ENCODE measurements at regions not wholly inside any gene's neighbourhood (a gene's known extent, or its start where the extent isn't known, plus 50 kb on each side); places are given as distances from the start of the nearest gene placed in this dataset.

- no peak for TF ChIP-seq CTCF (IDR thresholded peaks at IDR 0.05; ENCODE audit: borderline replicate concordance, extremely low read depth, insufficient read depth)
- Histone ChIP-seq H3K9me3 (ENCODE audit: control insufficient read depth in 2 of 3, insufficient read depth in 1 of 3, low read length in 3 of 3) (no peaks in the 10 kb centered on the region), H3K9ac (ENCODE audit: low read length in 3 of 3) (no peak overlapping the region), H3K4me3 (ENCODE audit: low read length in 3 of 3) (no peak overlapping the region), H3K27me3 (ENCODE audit: control insufficient read depth, insufficient read depth, low read length) (no peaks in the 10 kb centered on the region), H3K36me3 (ENCODE audit: control insufficient read depth in 2 of 3, insufficient read depth in 3 of 3, low read length in 3 of 3) (no peaks in the 10 kb centered on the region), H3K4me1 (ENCODE audit: control insufficient read depth in 2 of 3, insufficient read depth in 2 of 3, low read depth in 1 of 3, low read length in 3 of 3) (no peaks in the 10 kb centered on the region), H3K27ac (ENCODE audit: low read depth in 2 of 2, low read length in 2 of 2) (no peak overlapping the region)
- intact Hi-C loops (cut with DNase I), result no loop called here
- DNase-seq (no peak), FAIRE-seq (no peak)
These were observed 952.5 kb downstream of the CDH8 start for GRCh38 chr16:61083711-61084110.

GRCh38 chr16:61074324-61074723 lies 961.9 kb downstream of the CDH8 start:
- Histone ChIP-seq H3K9me3 (ENCODE audit: control insufficient read depth in 2 of 3, insufficient read depth in 1 of 3, low read length in 3 of 3) (peaks cover 0 to 4% (median 0%) of the 10 kb centered on the region in 3 donors), H3K9ac (ENCODE audit: low read length in 3 of 3) (no peak overlapping the region), H3K36me3 (ENCODE audit: control insufficient read depth in 2 of 3, insufficient read depth in 3 of 3, low read length in 3 of 3) (no peaks in the 10 kb centered on the region), H3K27me3 (ENCODE audit: control insufficient read depth, insufficient read depth, low read length) (no peaks in the 10 kb centered on the region), H3K4me1 (ENCODE audit: control insufficient read depth in 2 of 3, insufficient read depth in 2 of 3, low read depth in 1 of 3, low read length in 3 of 3) (no peaks in the 10 kb centered on the region), H3K27ac (ENCODE audit: low read depth in 2 of 2, low read length in 2 of 2) (no peak overlapping the region), H3K4me3 (ENCODE audit: low read length in 3 of 3) (no peak overlapping the region)
- DNase-seq (no peak), FAIRE-seq (no peak)
- no peak for TF ChIP-seq CTCF (IDR thresholded peaks at IDR 0.05; ENCODE audit: borderline replicate concordance, extremely low read depth, insufficient read depth)
- intact Hi-C loops (cut with DNase I), result no loop called here

DNA sequence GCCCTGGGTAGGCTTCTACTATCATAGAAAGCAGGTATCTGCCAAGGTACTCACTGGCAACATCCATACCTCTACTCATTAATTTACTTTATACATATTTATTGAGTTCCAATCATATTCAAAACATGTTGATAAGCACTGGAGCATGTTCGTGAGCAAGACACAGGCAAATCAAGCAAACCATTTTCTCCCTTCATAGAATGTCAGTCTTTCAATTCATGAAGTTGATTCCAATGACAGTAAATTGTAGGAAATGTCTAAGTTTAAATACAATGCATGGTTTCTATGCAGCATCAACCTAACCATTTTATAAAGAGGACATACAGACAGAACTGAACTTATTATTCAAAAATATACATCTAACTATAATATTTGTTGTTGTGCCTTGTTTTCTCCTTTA lies 978.6 kb downstream of the CDH8 start:
- intact Hi-C loops (cut with DNase I), result no loop called here
- Histone ChIP-seq H3K9ac (ENCODE audit: low read length in 3 of 3) (no peak overlapping the region), H3K9me3 (ENCODE audit: control insufficient read depth in 2 of 3, insufficient read depth in 1 of 3, low read length in 3 of 3) (no peaks in the 10 kb centered on the region), H3K4me3 (ENCODE audit: low read length in 3 of 3) (no peak overlapping the region), H3K27ac (ENCODE audit: low read depth in 2 of 2, low read length in 2 of 2) (no peak overlapping the region), H3K36me3 (ENCODE audit: control insufficient read depth in 2 of 3, insufficient read depth in 3 of 3, low read length in 3 of 3) (no peaks in the 10 kb centered on the region), H3K27me3 (ENCODE audit: control insufficient read depth, insufficient read depth, low read length) (no peaks in the 10 kb centered on the region), H3K4me1 (ENCODE audit: control insufficient read depth in 2 of 3, insufficient read depth in 2 of 3, low read depth in 1 of 3, low read length in 3 of 3) (no peaks in the 10 kb centered on the region)
- no peak for DNase-seq
- FAIRE-seq, result no peak
- TF ChIP-seq CTCF (IDR thresholded peaks at IDR 0.05; ENCODE audit: borderline replicate concordance, extremely low read depth, insufficient read depth), result no peak

DNA sequence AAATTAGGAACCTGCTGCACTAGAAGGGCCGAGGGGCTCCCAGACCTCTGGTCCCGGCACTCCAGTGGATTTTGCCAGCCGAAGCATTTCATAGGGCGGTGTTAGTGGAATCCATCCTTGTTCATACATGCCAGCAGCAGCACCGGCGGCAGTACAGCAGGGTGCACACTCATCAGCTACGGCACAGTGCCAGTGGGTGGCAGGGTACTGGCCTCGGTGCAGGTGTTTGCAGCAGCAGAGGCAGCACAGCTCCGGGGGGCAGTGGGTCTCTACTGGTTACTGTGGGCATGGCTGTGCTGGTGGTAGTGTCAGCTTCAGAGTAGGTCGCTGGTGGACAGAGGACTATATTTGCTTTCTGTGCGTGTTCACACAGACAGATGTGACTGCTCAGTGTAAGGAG lies 985.7 kb downstream of the CDH8 start:
- FAIRE-seq (no peak), DNase-seq (no peak)
- Histone ChIP-seq H3K27me3 (ENCODE audit: control insufficient read depth, insufficient read depth, low read length) (no peaks in the 10 kb centered on the region), H3K27ac (ENCODE audit: low read depth in 2 of 2, low read length in 2 of 2) (no peak overlapping the region), H3K9me3 (ENCODE audit: control insufficient read depth in 2 of 3, insufficient read depth in 1 of 3, low read length in 3 of 3) (no peaks in the 10 kb centered on the region), H3K4me3 (ENCODE audit: low read length in 3 of 3) (no peak overlapping the region), H3K4me1 (ENCODE audit: control insufficient read depth in 2 of 3, insufficient read depth in 2 of 3, low read depth in 1 of 3, low read length in 3 of 3) (no peaks in the 10 kb centered on the region), H3K36me3 (ENCODE audit: control insufficient read depth in 2 of 3, insufficient read depth in 3 of 3, low read length in 3 of 3) (no peaks in the 10 kb centered on the region), H3K9ac (ENCODE audit: low read length in 3 of 3) (no peak overlapping the region)
- intact Hi-C loops (cut with DNase I), result no loop called here
- TF ChIP-seq CTCF (IDR thresholded peaks at IDR 0.05; ENCODE audit: borderline replicate concordance, extremely low read depth, insufficient read depth), result no peak

Measured in kidney (tissue), 13 donors.